Sigmoid colon (tissue), 4 donors: ENCODE measurements at regions not wholly inside any gene's neighbourhood (a gene's known extent, or its start where the extent isn't known, plus 50 kb on each side); places are given as distances from the start of the nearest gene placed in this dataset.

Experiments used
- CTCF ChIP-seq, 4 experiments: fragments of 450-650 bp in 3 of 4; fragments of 200-600 bp in 1 of 4; IDR thresholded peaks; one replicate each; pipeline ENCODE4 v1.5.1; 2016 to 2019; ENCODE audit warnings: antibody characterized with exemption in 4 of 4, mild to moderate bottlenecking in 3 of 4, moderate library complexity in 2 of 4
- POLR2A ChIP-seq, 2 donors: fragments of 450-650 bp; IDR thresholded peaks; one replicate each; pipeline ENCODE4 v1.6.1; 2016; ENCODE audit warnings: antibody characterized with exemption in 2 of 2, mild to moderate bottlenecking in 2 of 2, moderate library complexity in 2 of 2
- POLR2AphosphoS5 ChIP-seq, 4 donors: sonication (generic); formaldehyde crosslinking; IDR thresholded peaks; one replicate each; pipeline ENCODE4 v1.6.1; 2017; ENCODE audit warnings: antibody characterized with exemption in 4 of 4

- TF ChIP-seq CTCF (IDR thresholded peaks at IDR 0.05): no peak
- no peak for TF ChIP-seq POLR2A (IDR thresholded peaks at IDR 0.05)
- TF ChIP-seq POLR2AphosphoS5 (IDR thresholded peaks at IDR 0.05): no peak
These were observed 156.5 kb upstream of the IL12B start for GRCh38 chr5:159486836-159487235.
